Activated CD4-positive, alpha-beta T cell treated with anti-CD3 and anti-CD28 coated beads, Interleukin-2, amount 10 ng/mL, durations not matched to agents 24 days and 14 days (primary cell): ENCODE measurements at regions not wholly inside any gene's neighbourhood (a gene's known extent, or its start where the extent isn't known, plus 50 kb on each side); places are given as distances from the start of the nearest gene placed in this dataset.
"Not testable (repeated sequence)": the region's sequence is repeated elsewhere in the genome, so short reads cannot be mapped to it uniquely, and the experiment has no call there.

Experiments
- DNase-seq: peaks from one replicate; pipeline ENCODE4 v3.0.0; 2022
- H3K27ac Mint-ChIP-seq: one replicate; pipeline ENCODE4 v1.8.0; 2022; ENCODE audit warnings: mild to moderate bottlenecking, mixed read lengths
- H3K27me3 Mint-ChIP-seq: one replicate; pipeline ENCODE4 v1.8.0; 2022; ENCODE audit warnings: mixed read lengths
- H3K36me3 Mint-ChIP-seq: one replicate; pipeline ENCODE4 v1.8.0; 2022; ENCODE audit warnings: low read depth, mild to moderate bottlenecking, mixed read lengths
- H3K4me1 Mint-ChIP-seq: one replicate; pipeline ENCODE4 v1.8.0; 2021; ENCODE audit warnings: mixed read lengths
- H3K4me3 Mint-ChIP-seq: one replicate; pipeline ENCODE4 v1.8.0; 2022; ENCODE audit warnings: mild to moderate bottlenecking, moderate library complexity, mixed read lengths
- H3K9me3 Mint-ChIP-seq: one replicate; pipeline ENCODE4 v1.8.0; 2021; ENCODE audit warnings: mixed read lengths
- intact Hi-C: fragments of 100-400 bp; cut with micrococcal nuclease; formaldehyde crosslinking; loops from one replicate; pipeline ENCODE4 v1.15.1; 2023

GRCh38 chr2:239596792-239597191 is 196.0 kb upstream of the HDAC4 start:
- no peaks in the 10 kb centered on the region for H3K4me1 Mint-ChIP-seq
- no peak overlapping the region for H3K27ac Mint-ChIP-seq
- intact Hi-C loops: no loop called here
- no peak for DNase-seq
- H3K36me3 Mint-ChIP-seq: no peaks in the 10 kb centered on the region
- H3K4me3 Mint-ChIP-seq: no peak overlapping the region
- no peaks in the 10 kb centered on the region for H3K27me3 Mint-ChIP-seq
- peaks cover 7% of the 10 kb centered on the region for H3K9me3 Mint-ChIP-seq

- Mint-ChIP-seq H3K27me3 (no peaks in the 10 kb centered on the region), H3K4me1 (no peaks in the 10 kb centered on the region), H3K4me3 (no peak overlapping the region), H3K36me3 (no peaks in the 10 kb centered on the region), H3K27ac (no peak overlapping the region), H3K9me3 (peaks cover 12% of the 10 kb centered on the region)
- intact Hi-C loops: no loop called here
- no peak for DNase-seq
These were observed 195.4 kb upstream of the HDAC4 start for GRCh38 chr2:239596253-239596652.

GRCh38 chr2:239595726-239596125 is 194.9 kb upstream of the HDAC4 start:
- peaks cover 15% of the 10 kb centered on the region for H3K9me3 Mint-ChIP-seq
- H3K27ac Mint-ChIP-seq: no peak overlapping the region
- intact Hi-C loops: no loop called here
- H3K36me3 Mint-ChIP-seq: no peaks in the 10 kb centered on the region
- no peaks in the 10 kb centered on the region for H3K27me3 Mint-ChIP-seq
- H3K4me1 Mint-ChIP-seq: no peaks in the 10 kb centered on the region
- DNase-seq: no peak
- H3K4me3 Mint-ChIP-seq: no peak overlapping the region

- H3K36me3 Mint-ChIP-seq: no peaks in the 10 kb centered on the region
- no peak for DNase-seq
- H3K27me3 Mint-ChIP-seq: no peaks in the 10 kb centered on the region
- no peak overlapping the region for H3K27ac Mint-ChIP-seq
- H3K4me1 Mint-ChIP-seq: no peaks in the 10 kb centered on the region
- no peak overlapping the region for H3K4me3 Mint-ChIP-seq
- intact Hi-C loops: no loop called here
- H3K9me3 Mint-ChIP-seq: peaks cover 16% of the 10 kb centered on the region
These were observed 194.2 kb upstream of the HDAC4 start for GRCh38 chr2:239594772-239595608.

- no peaks in the 10 kb centered on the region for H3K27me3 Mint-ChIP-seq
- H3K36me3 Mint-ChIP-seq: no peaks in the 10 kb centered on the region
- H3K4me3 Mint-ChIP-seq: no peak overlapping the region
- intact Hi-C loops: no loop called here
- DNase-seq: no peak
- H3K9me3 Mint-ChIP-seq: peaks cover 16% of the 10 kb centered on the region
- H3K27ac Mint-ChIP-seq: no peak overlapping the region
- H3K4me1 Mint-ChIP-seq: no peaks in the 10 kb centered on the region
These were observed 193.4 kb upstream of the HDAC4 start for GRCh38 chr2:239594019-239594771.

GRCh38 chr2:239593455-239593854 is 192.6 kb upstream of the HDAC4 start:
- intact Hi-C loops: no loop called here
- Mint-ChIP-seq H3K27me3 (no peaks in the 10 kb centered on the region), H3K4me1 (no peaks in the 10 kb centered on the region), H3K36me3 (no peaks in the 10 kb centered on the region), H3K27ac (no peak overlapping the region), H3K9me3 (peaks cover 16% of the 10 kb centered on the region), H3K4me3 (no peak overlapping the region)
- DNase-seq: no peak

- peaks cover 16% of the 10 kb centered on the region for H3K9me3 Mint-ChIP-seq
- H3K27ac Mint-ChIP-seq, H3K27me3 Mint-ChIP-seq, intact Hi-C loops, H3K4me3 Mint-ChIP-seq, H3K36me3 Mint-ChIP-seq, DNase-seq, H3K4me1 Mint-ChIP-seq: not testable (repeated sequence)
These were observed 191.9 kb upstream of the HDAC4 start for GRCh38 chr2:239592629-239593290.

GRCh38 chr2:239590995-239591915 is 190.4 kb upstream of the HDAC4 start:
- no peak for DNase-seq
- H3K9me3 Mint-ChIP-seq: peaks cover 16% of the 10 kb centered on the region
- H3K27ac Mint-ChIP-seq: no peak overlapping the region
- H3K4me1 Mint-ChIP-seq: no peaks in the 10 kb centered on the region
- intact Hi-C loops: no loop called here
- H3K36me3 Mint-ChIP-seq: no peaks in the 10 kb centered on the region
- H3K27me3 Mint-ChIP-seq: no peaks in the 10 kb centered on the region
- no peak overlapping the region for H3K4me3 Mint-ChIP-seq

GRCh38 chr2:239590276-239590675 is 189.5 kb upstream of the HDAC4 start:
- H3K36me3 Mint-ChIP-seq: no peaks in the 10 kb centered on the region

GRCh38 chr2:239589833-239590232 is 189.0 kb upstream of the HDAC4 start:
- H3K4me1 Mint-ChIP-seq: no peaks in the 10 kb centered on the region
- H3K27me3 Mint-ChIP-seq: no peaks in the 10 kb centered on the region
- no peak for DNase-seq
- intact Hi-C loops: no loop called here
- peaks cover 16% of the 10 kb centered on the region for H3K9me3 Mint-ChIP-seq
- H3K27ac Mint-ChIP-seq: no peak overlapping the region
- no peak overlapping the region for H3K4me3 Mint-ChIP-seq
- no peaks in the 10 kb centered on the region for H3K36me3 Mint-ChIP-seq

More at GRCh38 chr2:239590276-239590675, 189.5 kb upstream of the HDAC4 start:
- H3K4me1 Mint-ChIP-seq: no peaks in the 10 kb centered on the region
- no peaks in the 10 kb centered on the region for H3K27me3 Mint-ChIP-seq
- DNase-seq: no peak
- intact Hi-C loops: no loop called here
- H3K9me3 Mint-ChIP-seq: peaks cover 16% of the 10 kb centered on the region
- no peak overlapping the region for H3K4me3 Mint-ChIP-seq
- H3K27ac Mint-ChIP-seq: no peak overlapping the region

- Mint-ChIP-seq H3K27me3 (no peaks in the 10 kb centered on the region), H3K4me3 (no peak overlapping the region), H3K9me3 (peaks cover 16% of the 10 kb centered on the region), H3K27ac (no peak overlapping the region), H3K36me3 (no peaks in the 10 kb centered on the region), H3K4me1 (no peaks in the 10 kb centered on the region)
- DNase-seq: no peak
- intact Hi-C loops: no loop called here
These were observed 188.5 kb upstream of the HDAC4 start for GRCh38 chr2:239589270-239589825.

GRCh38 chr2:239588451-239589269 is 187.8 kb upstream of the HDAC4 start:
- no peaks in the 10 kb centered on the region for H3K36me3 Mint-ChIP-seq
- no peak for DNase-seq
- intact Hi-C loops: no loop called here

More at GRCh38 chr2:239588451-239589269, 187.8 kb upstream of the HDAC4 start:
- no peak overlapping the region for H3K27ac Mint-ChIP-seq
- H3K9me3 Mint-ChIP-seq: peaks cover 16% of the 10 kb centered on the region
- no peak overlapping the region for H3K4me3 Mint-ChIP-seq
- H3K4me1 Mint-ChIP-seq: no peaks in the 10 kb centered on the region
- H3K27me3 Mint-ChIP-seq: no peaks in the 10 kb centered on the region
